Upper lobe of right lung (tissue), 1 donor: ENCODE measurements at regions not wholly inside any gene's neighbourhood (a gene's known extent, or its start where the extent isn't known, plus 50 kb on each side); places are given as distances from the start of the nearest gene placed in this dataset.

Source experiments
- ATAC-seq: fragments of 200-7000 bp; cut with Tn5 transposase; one replicate; pipeline ENCODE4 v1.9.1; 2020; ENCODE audit warnings: mild to moderate bottlenecking, moderate library complexity
- DNase-seq: peaks from one replicate; pipeline ENCODE4 v3.0.0-alpha.2; 2020
- H3K27ac ChIP-seq: fragments of 200-600 bp; one replicate; pipeline ENCODE4 v1.8.0; 2022
- H3K27me3 ChIP-seq: fragments of 200-600 bp; one replicate; pipeline ENCODE4 v1.8.0; 2022; ENCODE audit warnings: mild to moderate bottlenecking
- H3K36me3 ChIP-seq: fragments of 200-600 bp; one replicate; pipeline ENCODE4 v1.8.0; 2022
- H3K4me1 ChIP-seq: fragments of 200-600 bp; one replicate; pipeline ENCODE4 v1.8.0; 2022
- H3K4me3 ChIP-seq: fragments of 200-600 bp; one replicate; pipeline ENCODE4 v1.8.0; 2022; ENCODE audit warnings: mild to moderate bottlenecking
- H3K9me3 ChIP-seq: fragments of 200-600 bp; one replicate; pipeline ENCODE4 v1.8.0; 2022
- intact Hi-C: fragments of 100-400 bp; cut with DNase I; formaldehyde crosslinking; loops from one replicate; pipeline ENCODE4 v1.11.0; 2022
- TF ChIP-seq, protein P1 (sequence below): fragments of 200-600 bp; IDR thresholded peaks from one replicate; pipeline ENCODE4 v1.8.0; 2022; ENCODE audit warnings: antibody characterized with exemption
- donor health status: DM: no; HTN: yes; CAD: no; lungs with severe emphysema.

GRCh38 chr22:34798605-34799004 is 267.4 kb upstream of the ISX start:
- Histone ChIP-seq H3K27me3 (no peaks in the 10 kb centered on the region), H3K27ac (no peak overlapping the region), H3K36me3 (no peaks in the 10 kb centered on the region), H3K9me3 (no peaks in the 10 kb centered on the region), H3K4me1 (no peaks in the 10 kb centered on the region), H3K4me3 (no peak overlapping the region)
- ATAC-seq (peak; percentile 31), DNase-seq (no peak)
- TF ChIP-seq, protein P1, sequence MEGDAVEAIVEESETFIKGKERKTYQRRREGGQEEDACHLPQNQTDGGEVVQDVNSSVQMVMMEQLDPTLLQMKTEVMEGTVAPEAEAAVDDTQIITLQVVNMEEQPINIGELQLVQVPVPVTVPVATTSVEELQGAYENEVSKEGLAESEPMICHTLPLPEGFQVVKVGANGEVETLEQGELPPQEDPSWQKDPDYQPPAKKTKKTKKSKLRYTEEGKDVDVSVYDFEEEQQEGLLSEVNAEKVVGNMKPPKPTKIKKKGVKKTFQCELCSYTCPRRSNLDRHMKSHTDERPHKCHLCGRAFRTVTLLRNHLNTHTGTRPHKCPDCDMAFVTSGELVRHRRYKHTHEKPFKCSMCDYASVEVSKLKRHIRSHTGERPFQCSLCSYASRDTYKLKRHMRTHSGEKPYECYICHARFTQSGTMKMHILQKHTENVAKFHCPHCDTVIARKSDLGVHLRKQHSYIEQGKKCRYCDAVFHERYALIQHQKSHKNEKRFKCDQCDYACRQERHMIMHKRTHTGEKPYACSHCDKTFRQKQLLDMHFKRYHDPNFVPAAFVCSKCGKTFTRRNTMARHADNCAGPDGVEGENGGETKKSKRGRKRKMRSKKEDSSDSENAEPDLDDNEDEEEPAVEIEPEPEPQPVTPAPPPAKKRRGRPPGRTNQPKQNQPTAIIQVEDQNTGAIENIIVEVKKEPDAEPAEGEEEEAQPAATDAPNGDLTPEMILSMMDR = no peak
- intact Hi-C loops = no loop called here

- Histone ChIP-seq H3K27me3 (no peaks in the 10 kb centered on the region), H3K27ac (no peak overlapping the region), H3K4me1 (no peaks in the 10 kb centered on the region), H3K9me3 (no peaks in the 10 kb centered on the region), H3K36me3 (no peaks in the 10 kb centered on the region), H3K4me3 (no peak overlapping the region)
- DNase-seq (no peak), ATAC-seq (no peak)
- TF ChIP-seq, protein P1 = no peak
- intact Hi-C loops = no loop called here
Measured at GRCh38 chr22:34800260-34800980, 265.5 kb upstream of the ISX start.

DNA sequence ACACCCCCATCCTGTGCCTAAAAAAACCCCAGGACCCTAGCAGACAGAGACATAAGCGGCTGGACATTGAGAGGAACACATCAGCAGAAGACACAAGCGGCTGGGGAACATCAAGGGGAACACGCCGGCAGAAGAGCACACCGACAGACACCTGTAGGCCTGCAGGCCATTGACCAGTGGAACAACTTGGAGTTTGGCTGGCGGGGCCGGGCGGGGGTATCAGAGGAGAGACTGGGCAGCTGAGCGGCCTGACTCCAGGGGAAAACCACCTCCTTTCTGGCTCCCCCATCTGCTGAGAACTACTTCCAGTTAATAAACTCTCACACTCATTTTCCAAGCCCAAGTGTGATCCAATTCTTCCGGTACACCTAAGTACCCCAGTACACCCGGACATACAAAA is 264.7 kb upstream of the ISX start:
- no peak overlapping the region for H3K4me3 ChIP-seq
- TF ChIP-seq, protein P1 = no peak
- H3K36me3 ChIP-seq = no peaks in the 10 kb centered on the region
- no peaks in the 10 kb centered on the region for H3K9me3 ChIP-seq
- DNase-seq (no peak), ATAC-seq (no peak)
- no peaks in the 10 kb centered on the region for H3K27me3 ChIP-seq
- intact Hi-C loops = no loop called here
- H3K27ac ChIP-seq = no peak overlapping the region
- no peaks in the 10 kb centered on the region for H3K4me1 ChIP-seq

GRCh38 chr22:34804091-34804490 is 261.9 kb upstream of the ISX start:
- Histone ChIP-seq H3K9me3 (no peaks in the 10 kb centered on the region), H3K4me1 (no peaks in the 10 kb centered on the region), H3K27ac (no peak overlapping the region), H3K36me3 (no peaks in the 10 kb centered on the region), H3K27me3 (peaks cover 5% of the 10 kb centered on the region), H3K4me3 (no peak overlapping the region)
- DNase-seq (no peak), ATAC-seq (no peak)
- TF ChIP-seq, protein P1 = no peak
- intact Hi-C loops = no loop called here

DNA sequence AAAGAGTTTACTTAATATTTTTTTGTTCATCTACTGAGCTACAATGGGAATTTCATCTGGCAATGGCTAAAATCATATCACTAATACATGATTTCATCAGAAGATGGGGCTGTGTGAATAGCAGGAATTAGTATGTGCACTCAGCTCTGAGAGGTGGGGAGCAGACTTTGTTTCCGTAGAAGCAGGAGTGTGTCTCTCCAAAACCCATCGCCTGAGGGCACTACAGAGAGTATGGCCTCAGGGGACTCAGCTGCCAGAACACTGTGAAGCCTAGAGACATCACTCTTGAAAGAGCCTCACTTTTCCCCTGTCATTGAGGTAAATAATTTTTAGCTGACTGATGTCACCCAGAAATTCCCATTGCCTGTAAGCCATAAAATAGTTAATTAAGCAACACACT is 261.4 kb upstream of the ISX start:
- ATAC-seq (no peak), DNase-seq (no peak)
- intact Hi-C loops = no loop called here
- Histone ChIP-seq H3K4me1 (no peaks in the 10 kb centered on the region), H3K27ac (no peak overlapping the region), H3K36me3 (no peaks in the 10 kb centered on the region), H3K9me3 (no peaks in the 10 kb centered on the region), H3K4me3 (no peak overlapping the region), H3K27me3 (peaks cover 5% of the 10 kb centered on the region)
- TF ChIP-seq, protein P1 = no peak

DNA sequence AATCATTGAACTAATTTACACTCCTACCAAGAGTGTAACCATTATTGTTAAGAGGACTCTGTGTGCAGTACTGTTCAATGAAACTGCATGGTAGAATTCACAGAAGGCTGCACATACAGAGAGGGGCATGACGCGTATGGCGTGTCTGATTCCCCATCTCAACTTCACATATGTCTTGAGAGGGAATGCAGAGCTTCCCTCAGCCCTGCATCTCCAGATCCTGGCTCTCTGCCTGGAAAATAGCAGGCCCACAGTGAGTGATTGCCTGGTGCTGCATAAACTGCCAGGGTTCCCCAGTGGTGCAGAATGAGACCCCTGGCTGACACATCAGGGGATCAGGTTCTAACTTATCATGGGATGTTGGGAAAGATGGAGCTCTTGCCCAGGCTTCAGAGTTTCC is 260.2 kb upstream of the ISX start:
- no peak for ATAC-seq
- TF ChIP-seq, protein P1 = no peak
- Histone ChIP-seq H3K27me3 (peaks cover 5% of the 10 kb centered on the region), H3K27ac (no peak overlapping the region), H3K36me3 (no peaks in the 10 kb centered on the region), H3K4me1 (no peaks in the 10 kb centered on the region), H3K9me3 (no peaks in the 10 kb centered on the region), H3K4me3 (no peak overlapping the region)
- no peak for DNase-seq
- intact Hi-C loops = no loop called here
